Esophagus squamous epithelium (tissue), 5 donors: ENCODE measurements at regions not wholly inside any gene's neighbourhood (a gene's known extent, or its start where the extent isn't known, plus 50 kb on each side); places are given as distances from the start of the nearest gene placed in this dataset.

Experiments
- DNase-seq: peaks from one replicate; lab custom pipeline; 2025; lab: John Stamatoyannopoulos, UW
- H3K27ac ChIP-seq, 4 donors: fragments of 200-600 bp; sonication (generic); one replicate each; pipeline ENCODE4 v1.5.1; 2016 to 2019; ENCODE audit warnings: mild to moderate bottlenecking in 1 of 4
- H3K27me3 ChIP-seq, 4 donors: fragments of 200-600 bp; sonication (generic); 1 replicate in 3 of 4; 2 replicates in 1 of 4; pipeline versions ENCODE4 v1.5.1 to v1.6.0; 2017 to 2021; ENCODE audit warnings: antibody characterized with exemption in 1 of 4
- H3K36me3 ChIP-seq, 3 donors: fragments of 200-600 bp; sonication (generic); one replicate each; pipeline ENCODE4 v1.5.1; 2016 to 2019
- H3K4me1 ChIP-seq, 3 donors: fragments of 200-600 bp; sonication (generic); one replicate each; pipeline ENCODE4 v1.5.1; 2017 to 2019
- H3K4me3 ChIP-seq, 4 donors: fragments of 200-600 bp; sonication (generic); 1 replicate in 3 of 4; 2 replicates in 1 of 4; pipeline ENCODE4 v1.5.1; 2016 to 2019; ENCODE audit warnings: mild to moderate bottlenecking in 2 of 4, moderate library complexity in 1 of 4
- H3K9me3 ChIP-seq, 3 donors: fragments of 200-600 bp; sonication (generic); one replicate each; pipeline ENCODE4 v1.5.1; 2016 to 2019
- POLR2A ChIP-seq, 4 donors: fragments of 450-650 bp; IDR thresholded peaks; one replicate each; pipeline ENCODE4 v1.6.1; 2017; ENCODE audit warnings: antibody characterized with exemption in 4 of 4, mild to moderate bottlenecking in 4 of 4, moderate library complexity in 3 of 4
- WGBS, 2 donors: methylation state at CpG; one replicate each; pipeline ENCODE4 v1.1.5; 2018; 5-methylcytosine and 5-hydroxymethylcytosine counted together
- intact Hi-C: fragments of 100-400 bp; cut with DNase I; formaldehyde crosslinking; loops from one replicate; pipeline ENCODE4 v1.15.0; 2022
- TF ChIP-seq, protein P1 (sequence below), 6 experiments: fragments of 450-650 bp in 4 of 6; fragments of 200-600 bp in 2 of 6; sonication (generic) in 2 of 6; IDR thresholded peaks; one replicate each; pipeline ENCODE4 v1.5.1; 2016 to 2019; ENCODE audit warnings: antibody characterized with exemption in 6 of 6, mild to moderate bottlenecking in 4 of 6, moderate library complexity in 4 of 6
- donor health status: DM: yes; HTN: yes; CAD: no.

DNA sequence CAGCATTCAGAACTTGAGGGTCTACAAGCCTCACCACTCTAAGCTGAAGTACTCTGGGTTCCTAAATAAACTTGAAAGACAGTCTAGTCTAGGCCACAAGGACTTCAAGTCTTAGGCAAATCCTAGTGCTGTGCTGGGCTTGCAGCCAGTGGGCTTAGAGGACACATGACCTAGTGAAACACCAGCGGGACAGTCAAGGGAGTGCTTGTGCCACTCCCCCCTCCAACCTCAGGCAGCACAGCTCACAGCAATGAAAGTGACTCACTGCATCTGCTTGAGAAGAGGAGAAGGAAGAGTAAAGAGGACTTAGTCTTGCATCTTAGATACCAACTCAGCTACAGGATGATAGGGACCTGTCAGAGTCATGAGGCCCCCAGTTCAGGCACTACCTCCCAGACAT is 438.1 kb downstream of the IPO8 start:
- Histone ChIP-seq H3K36me3 (no peaks in the 10 kb centered on the region), H3K27me3 (no peaks in the 10 kb centered on the region), H3K9me3 (peaks cover 0 to 6% (median 0%) of the 10 kb centered on the region in 3 donors), H3K27ac (no peak overlapping the region), H3K4me1 (no peaks in the 10 kb centered on the region), H3K4me3 (no peak overlapping the region)
- WGBS, 2 donors, result 43% methylated on average over 1 of the region's 1 CpG; no CpG with 5 or more reads in 1 of the 2 donors
- TF ChIP-seq, protein P1, sequence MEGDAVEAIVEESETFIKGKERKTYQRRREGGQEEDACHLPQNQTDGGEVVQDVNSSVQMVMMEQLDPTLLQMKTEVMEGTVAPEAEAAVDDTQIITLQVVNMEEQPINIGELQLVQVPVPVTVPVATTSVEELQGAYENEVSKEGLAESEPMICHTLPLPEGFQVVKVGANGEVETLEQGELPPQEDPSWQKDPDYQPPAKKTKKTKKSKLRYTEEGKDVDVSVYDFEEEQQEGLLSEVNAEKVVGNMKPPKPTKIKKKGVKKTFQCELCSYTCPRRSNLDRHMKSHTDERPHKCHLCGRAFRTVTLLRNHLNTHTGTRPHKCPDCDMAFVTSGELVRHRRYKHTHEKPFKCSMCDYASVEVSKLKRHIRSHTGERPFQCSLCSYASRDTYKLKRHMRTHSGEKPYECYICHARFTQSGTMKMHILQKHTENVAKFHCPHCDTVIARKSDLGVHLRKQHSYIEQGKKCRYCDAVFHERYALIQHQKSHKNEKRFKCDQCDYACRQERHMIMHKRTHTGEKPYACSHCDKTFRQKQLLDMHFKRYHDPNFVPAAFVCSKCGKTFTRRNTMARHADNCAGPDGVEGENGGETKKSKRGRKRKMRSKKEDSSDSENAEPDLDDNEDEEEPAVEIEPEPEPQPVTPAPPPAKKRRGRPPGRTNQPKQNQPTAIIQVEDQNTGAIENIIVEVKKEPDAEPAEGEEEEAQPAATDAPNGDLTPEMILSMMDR (IDR thresholded peaks at IDR 0.05), result no peak
- no peak for TF ChIP-seq POLR2A (IDR thresholded peaks at IDR 0.05)
- DNase-seq, result no peak
- intact Hi-C loops, result no loop called here

DNA sequence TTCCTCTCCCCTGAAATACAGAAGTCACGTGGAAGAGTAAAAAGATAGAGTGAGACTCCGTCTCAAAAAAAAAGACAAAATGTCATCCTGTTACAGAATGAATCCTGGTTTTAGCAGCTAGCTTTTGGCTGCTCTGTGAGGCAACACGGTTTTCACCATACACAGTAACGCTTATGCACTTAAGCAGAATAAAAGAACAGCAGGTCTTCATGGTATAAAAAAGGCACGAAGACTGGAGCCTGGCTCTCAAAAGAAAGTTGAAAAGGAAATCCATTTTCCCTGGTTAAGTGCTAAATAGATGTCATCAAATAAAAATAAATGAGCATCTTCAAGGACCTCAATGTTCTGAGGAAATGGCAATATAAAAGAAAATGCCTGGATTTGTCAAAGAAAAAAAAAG is 444.1 kb downstream of the IPO8 start:
- Histone ChIP-seq H3K4me1 (no peaks in the 10 kb centered on the region), H3K27ac (no peak overlapping the region), H3K36me3 (no peaks in the 10 kb centered on the region), H3K4me3 (no peak overlapping the region), H3K9me3 (no peaks in the 10 kb centered on the region), H3K27me3 (no peaks in the 10 kb centered on the region)
- no peak for TF ChIP-seq POLR2A (IDR thresholded peaks at IDR 0.05)
- TF ChIP-seq, protein P1 (IDR thresholded peaks at IDR 0.05), result no peak
- intact Hi-C loops, result no loop called here
- 76 to 81% methylated on average over 5 of the region's 5 CpGs for WGBS, 2 donors
- no peak for DNase-seq

DNA sequence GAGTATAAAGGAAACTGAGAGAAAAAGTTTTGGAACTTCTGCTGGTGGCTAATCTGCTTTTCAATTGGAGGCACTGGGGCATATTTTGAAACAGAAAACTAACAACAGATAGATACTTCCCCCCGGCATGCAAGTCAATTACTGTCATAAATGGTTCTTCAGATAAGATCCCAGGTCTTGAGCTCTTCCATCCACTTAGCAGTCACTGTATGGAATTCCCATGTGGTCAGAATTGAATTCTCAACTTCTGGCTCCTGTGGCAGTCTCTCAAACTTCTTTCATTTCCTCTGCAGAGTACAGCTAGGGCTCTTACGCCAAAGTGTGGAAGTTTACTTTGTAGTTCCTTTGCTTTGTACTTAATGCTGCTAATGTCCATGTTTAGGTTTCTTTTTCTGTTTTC is 452.2 kb downstream of the IPO8 start:
- WGBS, 2 donors, result 84 to 87% methylated on average over 2 of the region's 2 CpGs
- intact Hi-C loops, result no loop called here
- TF ChIP-seq, protein P1 (IDR thresholded peaks at IDR 0.05), result no peak
- TF ChIP-seq POLR2A (IDR thresholded peaks at IDR 0.05), result no peak

DNA sequence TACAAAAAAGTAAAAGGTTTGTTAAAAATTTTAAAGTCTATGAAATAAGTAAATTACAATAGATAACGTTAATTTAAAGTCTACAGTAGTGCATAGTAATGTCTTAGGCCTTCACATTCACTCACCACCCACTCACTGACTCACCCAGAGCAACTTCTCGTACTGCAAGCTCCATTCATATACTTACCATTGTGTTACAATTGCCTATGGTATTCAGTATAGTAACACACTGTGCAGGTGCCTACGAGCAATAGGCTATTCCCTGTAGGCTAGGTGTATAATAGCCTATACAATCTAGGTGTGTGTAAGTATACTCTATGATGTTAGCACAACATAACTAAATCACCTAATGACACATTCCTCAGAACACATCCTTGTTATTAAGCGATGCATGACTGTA is 435.3 kb upstream of the TMTC1 start:
- no peak overlapping the region for H3K4me3 ChIP-seq
- H3K27ac ChIP-seq, result no peak overlapping the region
- no peak for TF ChIP-seq POLR2A (IDR thresholded peaks at IDR 0.05)
- TF ChIP-seq, protein P1 (IDR thresholded peaks at IDR 0.05), result no peak
- 39 to 61% methylated on average over 4 of the region's 4 CpGs for WGBS, 2 donors
- H3K4me1 ChIP-seq, result no peaks in the 10 kb centered on the region
- H3K27me3 ChIP-seq, result no peaks in the 10 kb centered on the region
- no peaks in the 10 kb centered on the region for H3K9me3 ChIP-seq
- DNase-seq, result no peak
- intact Hi-C loops, result no loop called here
- H3K36me3 ChIP-seq, result no peaks in the 10 kb centered on the region

More for the DNA sequence above, 452.2 kb downstream of the IPO8 start:
- H3K27ac ChIP-seq, result no peak overlapping the region
- no peak overlapping the region for H3K4me3 ChIP-seq
- no peaks in the 10 kb centered on the region for H3K36me3 ChIP-seq
- DNase-seq, result no peak
- no peaks in the 10 kb centered on the region for H3K9me3 ChIP-seq
- H3K27me3 ChIP-seq, result no peaks in the 10 kb centered on the region
- no peaks in the 10 kb centered on the region for H3K4me1 ChIP-seq

DNA sequence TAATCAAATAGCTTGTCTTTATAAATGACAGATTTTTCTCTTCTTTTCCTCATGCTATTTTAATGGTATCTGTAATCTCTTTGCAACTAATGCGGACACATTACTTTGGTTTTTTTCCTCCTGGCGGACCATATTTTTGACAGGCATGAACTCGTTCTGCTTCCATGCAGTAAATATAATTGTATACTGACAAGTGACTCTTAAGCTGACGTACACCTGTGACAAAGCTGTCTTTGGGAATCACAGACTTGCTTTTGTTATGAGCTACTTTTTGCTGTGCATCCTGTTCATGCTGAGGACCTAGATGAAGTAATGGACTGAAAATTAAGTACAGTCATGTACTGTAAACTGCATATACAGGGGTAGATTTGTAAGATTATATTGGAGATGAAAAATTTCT is 434.3 kb upstream of the TMTC1 start:
- no peaks in the 10 kb centered on the region for H3K27me3 ChIP-seq
- H3K4me1 ChIP-seq, result no peaks in the 10 kb centered on the region
- H3K27ac ChIP-seq, result no peak overlapping the region
- 71 to 86% methylated on average over 4 of the region's 4 CpGs for WGBS, 2 donors
- intact Hi-C loops, result no loop called here
- H3K4me3 ChIP-seq, result no peak overlapping the region
- H3K36me3 ChIP-seq, result no peaks in the 10 kb centered on the region
- no peaks in the 10 kb centered on the region for H3K9me3 ChIP-seq
- no peak for DNase-seq
- TF ChIP-seq, protein P1 (IDR thresholded peaks at IDR 0.05), result no peak
- TF ChIP-seq POLR2A (IDR thresholded peaks at IDR 0.05), result no peak
